NCI-H1694 treated with DMSO at 0.1 percent for 48 hours (cell line): ENCODE measurements at regions not wholly inside any gene's neighbourhood (a gene's known extent, or its start where the extent isn't known, plus 50 kb on each side); places are given as distances from the start of the nearest gene placed in this dataset.
"Not testable (repeated sequence)": the region's sequence is repeated elsewhere in the genome, so short reads cannot be mapped to it uniquely, and the experiment has no call there.

Experiments
- DNase-seq: peaks from one replicate; lab custom pipeline; 2025; lab: John Stamatoyannopoulos, UW

- DNase-seq = no peak
Measured at GRCh38 chr2:21332993-21333625, 209.3 kb downstream of the TDRD15 start.

GRCh38 chr2:21333684-21334083, 209.9 kb downstream of the TDRD15 start:
- DNase-seq = no peak

- no peak for DNase-seq
Measured at GRCh38 chr2:21346984-21347383, 223.2 kb downstream of the TDRD15 start.

GRCh38 chr2:21353879-21354679, 230.3 kb downstream of the TDRD15 start:
- DNase-seq = no peak

GRCh38 chr2:21356086-21356856, 232.5 kb downstream of the TDRD15 start:
- no peak for DNase-seq

GRCh38 chr2:21356857-21357255, 233.1 kb downstream of the TDRD15 start:
- no peak for DNase-seq

GRCh38 chr2:21358976-21359375, 235.2 kb downstream of the TDRD15 start:
- no peak for DNase-seq

GRCh38 chr2:21361384-21361783, 237.6 kb downstream of the TDRD15 start:
- no peak for DNase-seq

- DNase-seq = no peak
Measured at GRCh38 chr2:21361957-21362486, 238.3 kb downstream of the TDRD15 start.

- no peak for DNase-seq
Measured at GRCh38 chr2:21363364-21363763, 239.6 kb downstream of the TDRD15 start.

- DNase-seq = no peak
Measured at GRCh38 chr2:21367421-21367820, 243.7 kb downstream of the TDRD15 start.

GRCh38 chr2:21369787-21370186, 246.0 kb downstream of the TDRD15 start:
- DNase-seq = no peak

GRCh38 chr2:21371499-21372003, 247.8 kb downstream of the TDRD15 start:
- no peak for DNase-seq

- peak; percentile 55 for DNase-seq
Measured at GRCh38 chr2:21372654-21373053, 248.9 kb downstream of the TDRD15 start.

GRCh38 chr2:21376864-21377263, 253.1 kb downstream of the TDRD15 start:
- no peak for DNase-seq

GRCh38 chr2:21379140-21379539, 255.4 kb downstream of the TDRD15 start:
- no peak for DNase-seq

GRCh38 chr2:21379668-21380067, 255.9 kb downstream of the TDRD15 start:
- DNase-seq = not testable (repeated sequence)

GRCh38 chr2:21381421-21381820, 257.7 kb downstream of the TDRD15 start:
- DNase-seq = peak; percentile 72

GRCh38 chr2:21382701-21383520, 259.1 kb downstream of the TDRD15 start:
- no peak for DNase-seq

GRCh38 chr2:21386666-21387065, 262.9 kb downstream of the TDRD15 start:
- no peak for DNase-seq

- DNase-seq = no peak
Measured at GRCh38 chr2:21392649-21393048, 268.9 kb downstream of the TDRD15 start.
